Transverse colon (tissue), 4 donors: ENCODE measurements at regions not wholly inside any gene's neighbourhood (a gene's known extent, or its start where the extent isn't known, plus 50 kb on each side); places are given as distances from the start of the nearest gene placed in this dataset.

Source experiments
- EP300 ChIP-seq: sonication (generic); formaldehyde crosslinking; IDR thresholded peaks from one replicate; pipeline ENCODE4 v1.6.1; 2017; ENCODE audit warnings: antibody characterized with exemption, low read depth
- POLR2A ChIP-seq: fragments of 450-650 bp; IDR thresholded peaks from one replicate; pipeline ENCODE4 v1.6.1; 2016; ENCODE audit warnings: antibody characterized with exemption, mild to moderate bottlenecking, moderate library complexity
- POLR2AphosphoS5 ChIP-seq, 3 donors: sonication (generic); formaldehyde crosslinking; IDR thresholded peaks; one replicate each; pipeline ENCODE4 v1.6.1; 2016; ENCODE audit warnings: antibody characterized with exemption in 3 of 3
- TF ChIP-seq, protein P1 (sequence below), 5 experiments: fragments of 200-600 bp in 3 of 5; fragments of 450-650 bp in 2 of 5; sonication (generic) in 3 of 5; IDR thresholded peaks; 1 replicate in 2 of 5; 2 replicates in 3 of 5; pipeline ENCODE4 v1.5.1; 2016 to 2017; ENCODE audit warnings: antibody characterized with exemption in 5 of 5, inconsistent platforms in 3 of 5, mild to moderate bottlenecking in 2 of 5, moderate library complexity in 1 of 5

GRCh38 chr12:92431146-92431545 lies 271.6 kb upstream of the PLEKHG7 start:
- TF ChIP-seq, protein P1, sequence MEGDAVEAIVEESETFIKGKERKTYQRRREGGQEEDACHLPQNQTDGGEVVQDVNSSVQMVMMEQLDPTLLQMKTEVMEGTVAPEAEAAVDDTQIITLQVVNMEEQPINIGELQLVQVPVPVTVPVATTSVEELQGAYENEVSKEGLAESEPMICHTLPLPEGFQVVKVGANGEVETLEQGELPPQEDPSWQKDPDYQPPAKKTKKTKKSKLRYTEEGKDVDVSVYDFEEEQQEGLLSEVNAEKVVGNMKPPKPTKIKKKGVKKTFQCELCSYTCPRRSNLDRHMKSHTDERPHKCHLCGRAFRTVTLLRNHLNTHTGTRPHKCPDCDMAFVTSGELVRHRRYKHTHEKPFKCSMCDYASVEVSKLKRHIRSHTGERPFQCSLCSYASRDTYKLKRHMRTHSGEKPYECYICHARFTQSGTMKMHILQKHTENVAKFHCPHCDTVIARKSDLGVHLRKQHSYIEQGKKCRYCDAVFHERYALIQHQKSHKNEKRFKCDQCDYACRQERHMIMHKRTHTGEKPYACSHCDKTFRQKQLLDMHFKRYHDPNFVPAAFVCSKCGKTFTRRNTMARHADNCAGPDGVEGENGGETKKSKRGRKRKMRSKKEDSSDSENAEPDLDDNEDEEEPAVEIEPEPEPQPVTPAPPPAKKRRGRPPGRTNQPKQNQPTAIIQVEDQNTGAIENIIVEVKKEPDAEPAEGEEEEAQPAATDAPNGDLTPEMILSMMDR (IDR thresholded peaks at IDR 0.05): no peak
- no peak for TF ChIP-seq POLR2AphosphoS5 (IDR thresholded peaks at IDR 0.05)
- no peak for TF ChIP-seq EP300
- no peak for TF ChIP-seq POLR2A
